Hepatocyte (in vitro differentiated cells): ENCODE measurements at regions not wholly inside any gene's neighbourhood (a gene's known extent, or its start where the extent isn't known, plus 50 kb on each side); places are given as distances from the start of the nearest gene placed in this dataset.

Source experiments
- DNase-seq: peaks from one replicate; pipeline ENCODE4 v3.0.0-alpha.2; 2016; ENCODE audit warnings: low spot score
- H2AFZ ChIP-seq: fragments of 200-600 bp; sonication (generic); 2 replicates; pipeline ENCODE4 v1.6.0; 2016; ENCODE audit warnings: antibody characterized with exemption, mild to moderate bottlenecking
- H3K27ac ChIP-seq: fragments of 200-600 bp; sonication (generic); 2 replicates; pipeline ENCODE4 v1.5.1; 2016; ENCODE audit warnings: mild to moderate bottlenecking
- H3K27me3 ChIP-seq: fragments of 200-600 bp; sonication (generic); 2 replicates; pipeline ENCODE4 v1.6.1; 2016
- H3K36me3 ChIP-seq: fragments of 200-600 bp; sonication (generic); replicated peaks from 2 replicates; pipeline ENCODE4 v1.5.1; 2016; ENCODE audit warnings: low read depth; ENCODE audit not compliant: insufficient read depth
- H3K4me1 ChIP-seq: fragments of 200-600 bp; sonication (generic); 2 replicates; pipeline ENCODE4 v1.5.1; 2016; ENCODE audit warnings: mild to moderate bottlenecking, moderate library complexity; ENCODE audit not compliant: insufficient read depth
- H3K4me2 ChIP-seq: fragments of 200-600 bp; sonication (generic); 2 replicates; pipeline ENCODE4 v1.6.0; 2016
- H3K4me3 ChIP-seq: fragments of 200-600 bp; sonication (generic); 2 replicates; pipeline ENCODE4 v1.5.1; 2016; ENCODE audit warnings: mild to moderate bottlenecking
- H3K79me2 ChIP-seq: fragments of 200-600 bp; sonication (generic); 2 replicates; pipeline ENCODE4 v1.6.0; 2017; ENCODE audit warnings: mild to moderate bottlenecking
- H3K9me2 ChIP-seq: fragments of 200-600 bp; sonication (generic); replicated peaks from 2 replicates; pipeline ENCODE4 v1.6.0; 2017; ENCODE audit warnings: mild to moderate bottlenecking; ENCODE audit not compliant: insufficient read depth
- H3K9me3 ChIP-seq: fragments of 200-600 bp; sonication (generic); 2 replicates; pipeline ENCODE4 v1.5.1; 2016; ENCODE audit warnings: low read depth, mild to moderate bottlenecking
- H4K20me1 ChIP-seq: fragments of 200-600 bp; sonication (generic); 2 replicates; pipeline ENCODE4 v1.6.0; 2016; ENCODE audit warnings: mild to moderate bottlenecking; ENCODE audit not compliant: insufficient read depth, poor library complexity, severe bottlenecking
- EZH2 ChIP-seq: fragments of 200-600 bp; sonication (generic); IDR thresholded peaks from 2 replicates; pipeline ENCODE4 v1.6.1; 2016; ENCODE audit warnings: antibody characterized with exemption, mild to moderate bottlenecking, borderline replicate concordance
- EZH2phosphoT487 ChIP-seq: fragments of 200-600 bp; sonication (generic); IDR thresholded peaks from one replicate; pipeline ENCODE4 v1.6.1; 2018; ENCODE audit warnings: antibody characterized with exemption, mild to moderate bottlenecking, low read depth, moderate library complexity; ENCODE audit not compliant: unreplicated experiment, severe bottlenecking
- WGBS: methylation state at CpG from one replicate; pipeline ENCODE4 v1.1.6; 2016; ENCODE audit warnings: low lambda C conversion rate; ENCODE audit errors: missing lambda C conversion rate; 5-methylcytosine and 5-hydroxymethylcytosine counted together
- TF ChIP-seq, protein P1 (sequence below): fragments of 200-600 bp; sonication (generic); IDR thresholded peaks from 2 replicates; pipeline ENCODE4 v1.5.1; 2016; ENCODE audit warnings: antibody characterized with exemption, mild to moderate bottlenecking; ENCODE audit not compliant: poor library complexity

GRCh38 chr12:128163086-128163485 lies 103.9 kb upstream of the TMEM132C start:
- Histone ChIP-seq H2AFZ (no peak overlapping the region), H3K4me1 (no peaks in the 10 kb centered on the region), H3K36me3 (no peaks in the 10 kb centered on the region), H4K20me1 (no peaks in the 10 kb centered on the region), H3K4me3 (no peak overlapping the region), H3K9me3 (no peaks in the 10 kb centered on the region), H3K79me2 (no peaks in the 10 kb centered on the region), H3K27ac (no peak overlapping the region), H3K9me2 (no peaks in the 10 kb centered on the region), H3K4me2 (no peak overlapping the region), H3K27me3 (no peaks in the 10 kb centered on the region)
- DNase-seq: no peak
- TF ChIP-seq, protein P1, sequence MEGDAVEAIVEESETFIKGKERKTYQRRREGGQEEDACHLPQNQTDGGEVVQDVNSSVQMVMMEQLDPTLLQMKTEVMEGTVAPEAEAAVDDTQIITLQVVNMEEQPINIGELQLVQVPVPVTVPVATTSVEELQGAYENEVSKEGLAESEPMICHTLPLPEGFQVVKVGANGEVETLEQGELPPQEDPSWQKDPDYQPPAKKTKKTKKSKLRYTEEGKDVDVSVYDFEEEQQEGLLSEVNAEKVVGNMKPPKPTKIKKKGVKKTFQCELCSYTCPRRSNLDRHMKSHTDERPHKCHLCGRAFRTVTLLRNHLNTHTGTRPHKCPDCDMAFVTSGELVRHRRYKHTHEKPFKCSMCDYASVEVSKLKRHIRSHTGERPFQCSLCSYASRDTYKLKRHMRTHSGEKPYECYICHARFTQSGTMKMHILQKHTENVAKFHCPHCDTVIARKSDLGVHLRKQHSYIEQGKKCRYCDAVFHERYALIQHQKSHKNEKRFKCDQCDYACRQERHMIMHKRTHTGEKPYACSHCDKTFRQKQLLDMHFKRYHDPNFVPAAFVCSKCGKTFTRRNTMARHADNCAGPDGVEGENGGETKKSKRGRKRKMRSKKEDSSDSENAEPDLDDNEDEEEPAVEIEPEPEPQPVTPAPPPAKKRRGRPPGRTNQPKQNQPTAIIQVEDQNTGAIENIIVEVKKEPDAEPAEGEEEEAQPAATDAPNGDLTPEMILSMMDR: no peak
- TF ChIP-seq EZH2phosphoT487 (no peak), EZH2 (no peak)
- 58% methylated on average over 5 of the region's 5 CpGs for WGBS

GRCh38 chr12:128164533-128164932 lies 102.4 kb upstream of the TMEM132C start:
- H4K20me1 ChIP-seq: no peaks in the 10 kb centered on the region
- H3K27ac ChIP-seq: no peak overlapping the region
- TF ChIP-seq EZH2phosphoT487: no peak
- no peak for TF ChIP-seq EZH2
- TF ChIP-seq, protein P1: no peak
- no peak overlapping the region for H2AFZ ChIP-seq
- no peak for DNase-seq
- no peaks in the 10 kb centered on the region for H3K9me2 ChIP-seq
- H3K4me2 ChIP-seq: no peak overlapping the region
- H3K27me3 ChIP-seq: no peaks in the 10 kb centered on the region
- 88% methylated on average over 1 of the region's 1 CpG for WGBS
- H3K36me3 ChIP-seq: no peaks in the 10 kb centered on the region
- H3K9me3 ChIP-seq: no peaks in the 10 kb centered on the region
- no peaks in the 10 kb centered on the region for H3K4me1 ChIP-seq
- no peaks in the 10 kb centered on the region for H3K79me2 ChIP-seq
- no peak overlapping the region for H3K4me3 ChIP-seq

GRCh38 chr12:128165387-128165786 lies 101.6 kb upstream of the TMEM132C start:
- H3K4me2 ChIP-seq: no peak overlapping the region
- no peaks in the 10 kb centered on the region for H4K20me1 ChIP-seq
- no peaks in the 10 kb centered on the region for H3K79me2 ChIP-seq
- H3K27ac ChIP-seq: no peak overlapping the region
- H3K9me2 ChIP-seq: no peaks in the 10 kb centered on the region
- no peak overlapping the region for H2AFZ ChIP-seq
- H3K9me3 ChIP-seq: no peaks in the 10 kb centered on the region
- no peak for DNase-seq
- 96% methylated on average over 3 of the region's 3 CpGs for whole genome bisulfite sequencing
- no peaks in the 10 kb centered on the region for H3K4me1 ChIP-seq
- no peak overlapping the region for H3K4me3 ChIP-seq
- H3K36me3 ChIP-seq: no peaks in the 10 kb centered on the region
- TF ChIP-seq, protein P1: no peak
- H3K27me3 ChIP-seq: no peaks in the 10 kb centered on the region

- H3K4me3 ChIP-seq: no peak overlapping the region
- H4K20me1 ChIP-seq: no peaks in the 10 kb centered on the region
- no peaks in the 10 kb centered on the region for H3K9me2 ChIP-seq
- DNase-seq: no peak
- H3K36me3 ChIP-seq: no peaks in the 10 kb centered on the region
- H3K4me1 ChIP-seq: no peaks in the 10 kb centered on the region
- H3K27ac ChIP-seq: no peak overlapping the region
- no peak overlapping the region for H2AFZ ChIP-seq
- no peaks in the 10 kb centered on the region for H3K9me3 ChIP-seq
- TF ChIP-seq, protein P1: no peak
- TF ChIP-seq EZH2: no peak
- no peak for TF ChIP-seq EZH2phosphoT487
- WGBS: 70% methylated on average over 5 of the region's 5 CpGs
- H3K4me2 ChIP-seq: no peak overlapping the region
- H3K79me2 ChIP-seq: no peaks in the 10 kb centered on the region
- H3K27me3 ChIP-seq: no peaks in the 10 kb centered on the region
Measured at GRCh38 chr12:128168273-128168672, 98.7 kb upstream of the TMEM132C start.
